Neural cell (in vitro differentiated cells): ENCODE measurements at regions not wholly inside any gene's neighbourhood (a gene's known extent, or its start where the extent isn't known, plus 50 kb on each side); places are given as distances from the start of the nearest gene placed in this dataset.

Experiments
- H2AFZ ChIP-seq: fragments of 200-600, 300-800 bp; sonication (generic), shearing (Covaris generic); 2 replicates; pipeline ENCODE4 v1.6.0; 2014; ENCODE audit warnings: low read depth, mild to moderate bottlenecking, antibody characterized with exemption, low read length, moderate library complexity
- H3F3A ChIP-seq: fragments of 200-600 bp; shearing (Covaris generic); 2 replicates; pipeline ENCODE4 v1.6.1; 2016; ENCODE audit warnings: mild to moderate bottlenecking, moderate library complexity, mixed read lengths, antibody characterized with exemption, low read length; ENCODE audit not compliant: insufficient read depth, poor library complexity, severe bottlenecking
- H3K27ac ChIP-seq: fragments of 200-600, 300-800 bp; sonication (generic), shearing (Covaris generic); 2 replicates; pipeline ENCODE4 v1.5.1; 2014; ENCODE audit warnings: mild to moderate bottlenecking, low read length, moderate library complexity
- H3K27me3 ChIP-seq: fragments of 300-800, 200-600 bp; sonication (generic), shearing (Covaris generic); 2 replicates; pipeline ENCODE4 v1.6.0; 2014; ENCODE audit warnings: mild to moderate bottlenecking, low read depth, low read length, moderate library complexity; ENCODE audit not compliant: insufficient read depth
- H3K36me3 ChIP-seq: fragments of 300-800, 200-600 bp; sonication (generic), shearing (Covaris generic); 2 replicates; pipeline ENCODE4 v1.5.1; 2014; ENCODE audit warnings: mild to moderate bottlenecking, antibody characterized with exemption, low read length, moderate library complexity; ENCODE audit not compliant: insufficient read depth
- H3K4me2 ChIP-seq: fragments of 300-800, 200-600 bp; sonication (generic), shearing (Covaris generic); 2 replicates; pipeline ENCODE4 v1.6.0; 2014; ENCODE audit warnings: mild to moderate bottlenecking, low read length
- H3K4me3 ChIP-seq: fragments of 300-800, 200-600 bp; sonication (generic), shearing (Covaris generic); 2 replicates; pipeline ENCODE4 v1.5.1; 2014; ENCODE audit warnings: mild to moderate bottlenecking, low read length, moderate library complexity
- H3K79me2 ChIP-seq: fragments of 200-600 bp; shearing (Covaris generic); replicated peaks from 2 replicates; pipeline ENCODE4 v1.6.0; 2014; ENCODE audit warnings: mild to moderate bottlenecking, low read length, moderate library complexity; ENCODE audit not compliant: insufficient read depth
- H3K9ac ChIP-seq: fragments of 300-800, 200-600 bp; sonication (generic), shearing (Covaris generic); 2 replicates; pipeline ENCODE4 v1.6.1; 2016; ENCODE audit warnings: mild to moderate bottlenecking, low read length, mixed read lengths
- H3K9me2 ChIP-seq: fragments of 200-600 bp; shearing (Covaris generic); 2 replicates; pipeline ENCODE4 v1.6.1; 2016; ENCODE audit warnings: mild to moderate bottlenecking, low read length, mixed read lengths; ENCODE audit not compliant: insufficient read depth
- H3K9me3 ChIP-seq: fragments of 200-600, 300-800 bp; sonication (generic), shearing (Covaris generic); 2 replicates; pipeline ENCODE4 v1.6.1; 2016; ENCODE audit warnings: mild to moderate bottlenecking, mixed run types, low read length, moderate library complexity, mixed read lengths
- H4K20me1 ChIP-seq: fragments of 200-600 bp; shearing (Covaris generic); 2 replicates; pipeline ENCODE4 v1.6.1; 2016; ENCODE audit warnings: mild to moderate bottlenecking, mixed run types; ENCODE audit not compliant: insufficient read depth
- CTCF ChIP-seq: fragments of 450-650 bp; IDR thresholded peaks from 2 replicates; pipeline ENCODE4 v1.5.1; 2014; ENCODE audit warnings: antibody characterized with exemption, mild to moderate bottlenecking, moderate library complexity; ENCODE audit not compliant: poor library complexity, severe bottlenecking
- EP300 ChIP-seq: fragments of 450-650 bp; conservative IDR thresholded peaks from 2 replicates; pipeline ENCODE4 v1.6.1; 2014; ENCODE audit warnings: antibody characterized with exemption, mild to moderate bottlenecking, moderate library complexity; ENCODE audit not compliant: poor library complexity, severe bottlenecking
- EZH2 ChIP-seq: fragments of 200-600, 300-800 bp; shearing (Covaris generic), sonication (generic); IDR thresholded peaks from 2 replicates; pipeline ENCODE4 v1.6.1; 2014; ENCODE audit warnings: antibody characterized with exemption, low read length, borderline replicate concordance, mild to moderate bottlenecking; ENCODE audit not compliant: insufficient read depth, poor library complexity, severe bottlenecking
- MXI1 ChIP-seq: fragments of 450-650 bp; conservative IDR thresholded peaks from 2 replicates; pipeline ENCODE4 v1.6.1; 2014; ENCODE audit warnings: antibody characterized with exemption, mild to moderate bottlenecking; ENCODE audit not compliant: poor library complexity, severe bottlenecking
- POLR2AphosphoS5 ChIP-seq: IDR thresholded peaks from 2 replicates; pipeline ENCODE4 v1.6.1; 2012
- RAD21 ChIP-seq: fragments of 450-650 bp; conservative IDR thresholded peaks from 2 replicates; pipeline ENCODE4 v1.6.1; 2014; ENCODE audit warnings: antibody characterized with exemption, mild to moderate bottlenecking, moderate library complexity
- REST ChIP-seq: IDR thresholded peaks from 2 replicates; pipeline ENCODE4 v1.6.1; 2012; ENCODE audit warnings: borderline replicate concordance
- SMC3 ChIP-seq: fragments of 450-650 bp; conservative IDR thresholded peaks from 2 replicates; pipeline ENCODE4 v1.6.1; 2014; ENCODE audit warnings: antibody characterized with exemption, mild to moderate bottlenecking, moderate library complexity; ENCODE audit not compliant: poor library complexity
- TAF1 ChIP-seq: IDR thresholded peaks from 2 replicates; pipeline ENCODE4 v1.6.1; 2012; ENCODE audit warnings: low read depth

- Histone ChIP-seq H3K36me3 (no peaks in the 10 kb centered on the region), H3K4me2 (no peak overlapping the region), H3F3A (no peaks in the 10 kb centered on the region), H3K27ac (no peak overlapping the region), H3K4me3 (no peak overlapping the region), H3K27me3 (no peaks in the 10 kb centered on the region), H3K9ac (no peak overlapping the region), H3K9me2 (no peaks in the 10 kb centered on the region), H2AFZ (no peak overlapping the region), H3K9me3 (no peaks in the 10 kb centered on the region), H3K79me2 (no peaks in the 10 kb centered on the region), H4K20me1 (no peaks in the 10 kb centered on the region)
- TF ChIP-seq REST (no peak), EP300 (no peak), MXI1 (no peak), CTCF (no peak), POLR2AphosphoS5 (no peak), TAF1 (no peak), SMC3 (no peak), RAD21 (no peak), EZH2 (no peak)
Measured at GRCh38 chr10:2464483-2464882, 602.9 kb upstream of the PFKP start.

GRCh38 chr10:2463316-2463715 is 604.0 kb upstream of the PFKP start:
- Histone ChIP-seq H3K27me3 (no peaks in the 10 kb centered on the region), H3K9ac (no peak overlapping the region), H2AFZ (no peak overlapping the region), H3K79me2 (no peaks in the 10 kb centered on the region), H3K4me3 (no peak overlapping the region), H3K4me2 (no peak overlapping the region), H3K36me3 (no peaks in the 10 kb centered on the region), H3K9me2 (no peaks in the 10 kb centered on the region), H3K9me3 (peaks cover 4% of the 10 kb centered on the region), H4K20me1 (no peaks in the 10 kb centered on the region), H3F3A (no peaks in the 10 kb centered on the region), H3K27ac (no peak overlapping the region)
- TF ChIP-seq RAD21 (no peak), CTCF (no peak)
